HG03342 (cell line): ENCODE measurements at regions not wholly inside any gene's neighbourhood (a gene's known extent, or its start where the extent isn't known, plus 50 kb on each side); places are given as distances from the start of the nearest gene placed in this dataset.
A peak's percentile ranks its signal among the peaks of the same experiment; 100 is the strongest.
"Not testable (repeated sequence)": the region's sequence is repeated elsewhere in the genome, so short reads cannot be mapped to it uniquely, and the experiment has no call there.

ENCODE experiments used
- ATAC-seq: cut with Tn5 transposase; IDR thresholded peaks from one replicate; pipeline ENCODE4 v1.9.1; 2021; ENCODE audit warnings: mild to moderate bottlenecking, moderate library complexity; ENCODE audit not compliant: unreplicated experiment

DNA sequence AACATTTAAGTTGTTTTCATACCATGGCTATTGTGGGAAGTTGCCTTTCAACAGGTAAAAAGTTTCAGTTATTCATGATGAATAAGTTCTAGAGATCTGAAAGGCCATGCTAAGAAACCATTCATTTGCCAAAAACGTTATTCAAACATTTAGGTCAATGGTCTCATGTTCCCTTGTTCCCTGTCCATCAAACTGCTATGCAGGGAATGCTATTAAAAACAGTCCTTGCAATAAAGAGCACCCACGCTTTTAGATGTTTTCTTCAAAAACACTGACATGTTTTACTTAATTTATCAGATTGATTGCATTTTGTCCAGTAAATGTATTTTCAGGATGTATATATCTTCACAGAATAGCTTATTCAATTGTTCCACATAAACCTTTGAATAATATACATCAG lies 573.2 kb upstream of the PCDH20 start:
- no peak for ATAC-seq

DNA sequence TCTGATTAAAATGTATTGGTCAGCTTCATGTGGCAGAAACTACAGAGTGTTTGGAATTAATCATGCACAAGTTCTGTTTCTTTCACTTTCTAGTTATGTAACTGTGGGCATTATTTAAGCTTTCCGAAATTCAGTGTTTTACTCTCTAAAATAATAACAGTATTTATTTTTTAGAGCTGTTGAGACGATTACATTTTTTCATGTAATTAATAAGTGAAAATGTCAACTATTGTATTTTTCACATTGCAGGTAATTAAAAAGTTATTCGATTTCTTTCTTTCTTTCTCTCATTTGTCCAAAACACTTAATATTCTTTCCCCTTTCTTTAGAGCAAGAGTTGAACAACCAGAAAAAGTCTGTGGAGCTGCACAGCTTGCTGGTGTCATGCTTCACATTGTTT lies 559.4 kb upstream of the PCDH20 start:
- ATAC-seq, result no peak

GRCh38 chr13:61965756-61966155 lies 550.1 kb upstream of the PCDH20 start:
- no peak for ATAC-seq

DNA sequence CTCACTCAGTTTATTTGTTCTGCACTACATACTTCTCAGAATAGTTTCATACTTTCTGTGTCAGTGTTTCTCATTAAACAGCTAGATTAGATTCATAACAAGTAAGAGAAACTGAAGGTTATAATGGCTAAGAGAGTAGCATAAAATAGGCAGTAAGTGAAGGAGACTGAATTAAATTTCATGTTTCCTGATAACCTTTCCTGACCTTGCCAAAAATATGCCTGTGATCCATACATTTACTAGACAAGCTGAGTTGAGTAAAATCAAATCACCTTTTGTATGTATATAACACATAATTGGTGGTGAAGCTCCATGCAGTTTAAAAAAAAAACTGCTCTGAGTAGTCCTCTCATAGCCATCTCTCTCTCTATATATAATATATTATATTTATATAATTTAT lies 545.3 kb upstream of the PCDH20 start:
- ATAC-seq, result no peak

DNA sequence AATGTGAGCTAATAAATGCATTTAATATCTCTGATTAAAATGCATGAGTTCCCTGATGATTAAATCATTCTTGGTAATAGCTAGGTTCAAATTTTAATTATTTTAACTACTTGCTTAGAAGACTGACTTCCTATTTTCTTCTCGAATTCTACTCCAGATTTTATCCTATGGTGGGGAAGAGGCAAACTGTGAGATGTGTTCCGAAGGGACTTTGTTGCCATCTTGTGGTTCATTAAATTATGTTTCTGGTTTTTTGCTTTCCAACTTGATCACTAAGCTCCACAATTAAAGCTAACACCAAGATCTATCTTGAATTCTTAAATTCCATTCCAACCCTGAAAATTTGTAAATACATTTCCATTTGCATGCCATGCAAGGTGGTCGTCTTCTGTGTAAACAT lies 538.4 kb upstream of the PCDH20 start:
- no peak for ATAC-seq

- no peak for ATAC-seq
Observed at GRCh38 chr13:61950828-61951227, 535.2 kb upstream of the PCDH20 start.

DNA sequence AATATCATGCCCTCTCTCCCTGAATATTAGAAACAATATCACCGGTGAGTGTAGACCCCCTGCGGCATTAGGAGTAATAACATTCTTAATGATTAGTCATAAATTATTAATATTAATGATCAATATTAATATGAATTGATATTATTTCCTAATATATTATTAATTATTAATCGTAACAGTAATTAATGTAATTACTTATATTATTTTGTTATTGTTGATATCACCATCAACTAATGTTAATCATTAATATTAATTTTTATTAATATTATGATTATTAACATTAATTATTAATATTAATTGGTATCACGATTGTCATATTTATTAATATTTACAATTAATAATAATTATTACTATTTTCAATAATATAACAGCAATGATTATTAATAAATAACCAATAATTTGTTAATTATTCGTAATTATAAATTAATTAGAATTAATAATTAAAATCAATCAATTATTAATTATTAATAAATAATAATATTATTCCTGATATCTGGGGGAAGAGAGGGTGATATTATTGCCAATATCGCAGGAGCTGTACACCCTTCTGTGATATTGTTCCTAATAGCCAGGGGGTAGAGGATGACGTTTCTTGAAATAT lies 528.8 kb upstream of the PCDH20 start:
- ATAC-seq, result no peak

GRCh38 chr13:61935710-61936109 lies 520.1 kb upstream of the PCDH20 start:
- ATAC-seq, result no peak

DNA sequence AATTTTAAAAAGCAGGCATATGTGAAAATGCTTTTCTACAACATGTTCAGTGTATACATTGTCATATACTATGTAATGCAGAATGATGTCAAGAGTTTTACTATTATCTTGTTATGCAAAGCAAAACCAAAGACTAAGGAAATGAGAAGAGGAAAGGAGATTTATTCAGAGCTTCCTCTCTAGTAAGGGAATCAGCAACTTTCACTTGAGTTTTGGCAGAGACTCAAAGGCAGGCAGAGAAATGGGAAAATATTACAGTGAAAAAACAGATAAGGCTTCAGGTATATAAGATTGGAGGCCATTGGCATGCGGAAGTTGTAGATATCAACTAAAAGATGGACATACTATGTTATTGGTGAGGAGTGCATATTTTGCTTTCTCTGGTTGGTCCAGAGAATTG lies 512.0 kb upstream of the PCDH20 start:
- no peak for ATAC-seq

- ATAC-seq, result no peak
Observed at GRCh38 chr13:61918841-61919240, 503.2 kb upstream of the PCDH20 start.

DNA sequence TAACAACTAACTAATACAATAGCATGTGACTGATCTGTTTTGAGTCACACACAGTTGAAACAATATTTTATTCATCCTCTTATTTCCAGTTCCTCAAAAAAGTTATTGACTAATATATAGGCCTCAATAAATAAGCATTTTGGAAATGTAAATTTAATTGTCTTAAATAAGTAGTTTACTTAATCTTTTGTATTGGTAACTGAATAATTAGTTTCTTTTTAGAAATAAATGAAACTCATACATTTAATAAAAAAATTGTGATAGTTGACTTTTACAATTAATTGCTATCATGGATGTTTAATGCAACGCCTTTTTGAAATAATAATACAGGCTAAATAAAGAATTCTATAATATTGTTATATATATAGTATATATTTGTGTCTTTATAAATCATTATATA lies 500.8 kb upstream of the PCDH20 start:
- ATAC-seq, result no peak

DNA sequence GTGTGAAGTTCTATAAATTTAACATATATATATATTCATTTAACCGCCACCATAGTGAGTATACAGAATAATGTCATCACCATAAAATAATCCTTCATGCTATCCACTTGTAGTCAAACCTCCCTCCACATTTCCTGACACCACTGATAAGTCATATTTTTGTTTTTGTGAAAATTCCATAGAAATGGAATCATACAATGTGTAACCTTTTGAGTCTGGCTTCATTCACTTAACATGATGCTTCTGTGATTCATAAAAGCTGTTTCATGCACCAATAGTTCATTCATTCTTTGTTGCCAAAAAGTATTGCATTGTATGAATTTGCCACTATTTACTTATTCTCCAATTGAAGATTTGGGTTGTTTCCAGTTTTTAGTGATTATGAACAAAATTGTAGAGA lies 497.5 kb upstream of the PCDH20 start:
- no peak for ATAC-seq

GRCh38 chr13:61908906-61909615 lies 493.4 kb upstream of the PCDH20 start:
- ATAC-seq, result no peak

DNA sequence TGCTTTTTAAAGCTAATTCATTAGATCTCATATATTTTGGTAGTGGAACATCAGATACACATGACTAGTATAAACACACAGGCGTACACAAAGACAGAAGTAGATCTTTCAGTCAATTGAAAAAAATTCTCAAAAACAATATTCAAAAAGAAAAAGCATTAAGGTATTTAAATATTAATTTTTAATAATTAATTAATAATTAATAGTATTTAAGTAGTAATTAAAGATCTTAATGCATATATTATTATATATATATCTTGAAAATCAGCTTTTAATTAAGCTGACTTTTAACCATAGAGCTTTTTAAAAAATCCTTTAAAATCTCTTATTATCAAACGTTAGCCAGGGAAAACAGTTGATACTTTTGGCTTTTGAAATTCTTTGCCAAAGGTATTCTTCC lies 489.4 kb upstream of the PCDH20 start:
- no peak for ATAC-seq

DNA sequence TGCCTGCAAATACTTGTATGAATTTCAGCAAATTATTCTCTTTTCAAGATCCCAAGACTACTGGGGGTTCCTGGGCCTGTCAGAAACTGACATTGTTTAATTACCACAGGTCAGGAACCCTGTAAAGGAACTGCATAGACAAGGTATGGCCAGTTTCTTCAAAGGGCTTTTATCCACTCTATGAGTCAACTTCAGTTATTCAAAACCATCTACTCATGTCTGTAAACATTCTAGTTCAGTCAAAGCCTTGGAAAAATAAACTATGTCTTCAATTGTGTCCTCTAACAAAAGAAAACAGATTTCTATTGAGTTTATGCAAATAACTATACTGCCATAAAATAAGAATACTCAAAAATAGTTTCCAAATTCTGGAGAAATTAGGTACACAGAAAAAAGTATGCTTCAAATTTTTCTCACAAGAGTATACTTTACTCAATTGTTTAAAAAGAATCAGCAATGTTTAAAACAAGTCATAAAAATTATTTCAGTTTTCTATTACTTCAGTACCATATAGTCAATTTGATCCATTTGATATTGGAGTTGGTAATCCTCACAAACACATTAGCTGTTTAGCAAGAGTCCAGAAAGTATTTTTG lies 486.4 kb upstream of the PCDH20 start:
- ATAC-seq, result no peak

- ATAC-seq, result no peak
Observed at GRCh38 chr13:61900033-61900432, 484.4 kb upstream of the PCDH20 start.

GRCh38 chr13:61898207-61898606 lies 482.6 kb upstream of the PCDH20 start:
- ATAC-seq, result no peak

- no peak for ATAC-seq
Observed at GRCh38 chr13:61891401-61891800, 475.8 kb upstream of the PCDH20 start.

GRCh38 chr13:61884830-61885229 lies 469.2 kb upstream of the PCDH20 start:
- ATAC-seq, result no peak

- peak; percentile 89 for ATAC-seq
Observed at GRCh38 chr13:61880578-61881283, 465.1 kb upstream of the PCDH20 start.

- ATAC-seq, result not testable (repeated sequence)
Observed at GRCh38 chr13:61878565-61878964, 462.9 kb upstream of the PCDH20 start.
